HCT116 (cell line): ENCODE measurements at regions not wholly inside any gene's neighbourhood (a gene's known extent, or its start where the extent isn't known, plus 50 kb on each side); places are given as distances from the start of the nearest gene placed in this dataset.

Experiments
- ATAC-seq: fragments of 200-7000 bp; cut with Tn5 transposase; 2 replicates; pipeline ENCODE4 v1.9.1; 2020; ENCODE audit warnings: mild to moderate bottlenecking, moderate library complexity
- BruUV-seq: library from RNA; stranded (reverse); fragments of 400-500 nt; replicated peaks from 2 replicates; lab custom pipeline; 2021; lab: Mats Ljungman, UMichigan
- CTCF ChIA-PET: fragments of 300-600 bp; sonication (Branson Sonifier 250); formaldehyde crosslinking; loops from one replicate; lab custom pipeline; 2021; ENCODE audit warnings: antibody characterized with exemption; lab: Charles Lee
- POLR2A ChIA-PET: fragments of 300-600, 350-600 bp; sonication (Branson Sonifier 250); formaldehyde crosslinking; loops from one replicate; lab custom pipeline; 2021; ENCODE audit warnings: antibody characterized with exemption; lab: Charles Lee
- RAD21 ChIA-PET, 2 experiments: fragments of 300-600 bp; sonication (Branson Sonifier 250); formaldehyde crosslinking; loops; one replicate each; lab custom pipeline; 2023; ENCODE audit warnings: low total read pairs in 2 of 2; ENCODE audit not compliant: uncharacterized antibody in 2 of 2, unreplicated experiment in 2 of 2, low non-redundant PET in 1 of 2; lab: Charles Lee
- DNase-seq: peaks from one replicate; pipeline ENCODE4 v3.0.0-alpha.2; 2010; ENCODE audit warnings: low read depth, low spot score
- H2AFZ ChIP-seq: fragments of 200-600 bp; shearing (Covaris generic), sonication (generic); 2 replicates; pipeline ENCODE4 v1.6.1; 2017; ENCODE audit warnings: low read depth, mixed run types, mixed read lengths, antibody characterized with exemption, low read length; ENCODE audit not compliant: poor library complexity, severe bottlenecking
- H3K27ac ChIP-seq: 2 replicates; pipeline ENCODE4 v1.5.1; 2012; ENCODE audit warnings: low read depth, low read length
- H3K27me3 ChIP-seq: fragments of 200-600 bp; sonication (generic); 2 replicates; pipeline ENCODE4 v1.6.1; 2016; ENCODE audit warnings: mixed run types, low read length, mixed read lengths; ENCODE audit not compliant: insufficient read depth
- H3K36me3 ChIP-seq, 2 experiments: fragments of 200-500 bp in 1 of 2; fragments of 200-600 bp in 1 of 2; sonication (Bioruptor generic) in 1 of 2; sonication (generic) in 1 of 2; 2 replicates each; pipeline versions ENCODE4 v1.5.1 to v1.6.1; 2014 to 2016; ENCODE audit warnings: low read length in 2 of 2, inconsistent platforms in 1 of 2, mixed read lengths in 1 of 2, mixed run types in 1 of 2; ENCODE audit not compliant: insufficient read depth in 2 of 2, control insufficient read depth in 1 of 2
- H3K4me1 ChIP-seq, 2 experiments: fragments of 200-600 bp in 1 of 2; sonication (generic) in 1 of 2; 2 replicates each; pipeline versions ENCODE4 v1.5.1 to v1.6.1; 2012 to 2017; ENCODE audit warnings: low read length in 2 of 2, inconsistent platforms in 1 of 2, mild to moderate bottlenecking in 1 of 2, mixed read lengths in 1 of 2, mixed run types in 1 of 2, moderate library complexity in 1 of 2; ENCODE audit not compliant: insufficient read depth in 2 of 2, control insufficient read depth in 1 of 2
- H3K4me2 ChIP-seq: fragments of 200-600 bp; sonication (generic); 2 replicates; pipeline ENCODE4 v1.6.1; 2017; ENCODE audit warnings: mixed run types, low read length, mixed read lengths
- H3K4me3 ChIP-seq, 2 experiments: fragments of 200-600 bp in 1 of 2; sonication (generic) in 1 of 2; replicated peaks in 1 of 2; 2 replicates each; pipeline ENCODE4 v1.5.1; 2011 to 2016; ENCODE audit warnings: low read length in 2 of 2, control low read depth in 1 of 2, low read depth in 1 of 2, mild to moderate bottlenecking in 1 of 2, mixed read lengths in 1 of 2, mixed run types in 1 of 2
- H3K79me2 ChIP-seq: fragments of 200-600 bp; sonication (generic); 2 replicates; pipeline ENCODE4 v1.6.1; 2017; ENCODE audit warnings: mild to moderate bottlenecking, mixed run types, low read length, moderate library complexity, mixed read lengths; ENCODE audit not compliant: insufficient read depth
- H3K9ac ChIP-seq: fragments of 200-600 bp; sonication (generic); 2 replicates; pipeline ENCODE4 v1.6.1; 2016; ENCODE audit warnings: low read length, mixed read lengths
- H3K9me2 ChIP-seq: fragments of 200-600 bp; sonication (generic), shearing (Covaris generic); 2 replicates; pipeline ENCODE4 v1.6.1; 2017; ENCODE audit warnings: mixed run types, mild to moderate bottlenecking, moderate library complexity; ENCODE audit not compliant: insufficient read depth
- H3K9me3 ChIP-seq, 2 experiments: fragments of 200-500 bp in 1 of 2; fragments of 200-600 bp in 1 of 2; sonication (Bioruptor generic) in 1 of 2; sonication (generic) in 1 of 2; 2 replicates each; pipeline ENCODE4 v1.6.1; 2014 to 2017; ENCODE audit warnings: low read length in 2 of 2, mixed read lengths in 2 of 2, inconsistent platforms in 1 of 2, low read depth in 1 of 2, mild to moderate bottlenecking in 1 of 2, mixed run types in 1 of 2, moderate library complexity in 1 of 2; ENCODE audit not compliant: control insufficient read depth in 1 of 2, insufficient read depth in 1 of 2
- H4K20me1 ChIP-seq: fragments of 200-600 bp; sonication (generic), shearing (Covaris generic); 2 replicates; pipeline ENCODE4 v1.6.1; 2017; ENCODE audit warnings: mixed run types, mild to moderate bottlenecking, moderate library complexity; ENCODE audit not compliant: insufficient read depth
- ATF3 ChIP-seq: IDR thresholded peaks from 2 replicates; pipeline ENCODE4 v1.6.1; 2012
- CBX3 ChIP-seq: IDR thresholded peaks from 2 replicates; pipeline ENCODE4 v1.6.1; 2012; ENCODE audit warnings: low read depth
- EGR1 ChIP-seq: IDR thresholded peaks from 2 replicates; pipeline ENCODE4 v1.6.1; 2012; ENCODE audit warnings: low read depth
- ELF1 ChIP-seq: IDR thresholded peaks from 2 replicates; pipeline ENCODE4 v1.6.1; 2012; ENCODE audit warnings: low read depth, borderline replicate concordance
- EZH2 ChIP-seq: fragments of 200-600 bp; sonication (generic); IDR thresholded peaks from 2 replicates; pipeline ENCODE4 v1.6.1; 2017; ENCODE audit warnings: antibody characterized with exemption, mixed run types
- FOSL1 ChIP-seq: IDR thresholded peaks from 2 replicates; pipeline ENCODE4 v1.6.1; 2012; ENCODE audit warnings: low read depth
- JUND ChIP-seq: IDR thresholded peaks from 2 replicates; pipeline ENCODE4 v1.6.1; 2012
- POLR2A ChIP-seq: IDR thresholded peaks from 2 replicates; pipeline ENCODE4 v1.7.0; 2011; ENCODE audit warnings: borderline replicate concordance; ENCODE audit not compliant: insufficient read depth, insufficient read length; ENCODE audit errors: extremely low read depth
- POLR2AphosphoS5 ChIP-seq: IDR thresholded peaks from 2 replicates; pipeline ENCODE4 v1.6.1; 2011; ENCODE audit warnings: mild to moderate bottlenecking, low read depth, low read length, moderate library complexity
- RAD21 ChIP-seq: IDR thresholded peaks from 2 replicates; pipeline ENCODE4 v1.6.1; 2012; ENCODE audit warnings: low read depth, mild to moderate bottlenecking
- SIN3A ChIP-seq: IDR thresholded peaks from 2 replicates; pipeline ENCODE4 v1.6.1; 2012; ENCODE audit warnings: low read depth
- SP1 ChIP-seq: IDR thresholded peaks from 2 replicates; pipeline ENCODE4 v1.6.1; 2012; ENCODE audit warnings: low read depth
- SRF ChIP-seq: IDR thresholded peaks from 2 replicates; pipeline ENCODE4 v1.6.1; 2012; ENCODE audit warnings: low read depth
- TCF7L2 ChIP-seq: IDR thresholded peaks from 2 replicates; pipeline ENCODE4 v1.7.0; 2011; ENCODE audit warnings: borderline replicate concordance, inconsistent platforms; ENCODE audit not compliant: insufficient read depth, insufficient read length; ENCODE audit errors: extremely low read depth
- YY1 ChIP-seq: IDR thresholded peaks from 2 replicates; pipeline ENCODE4 v1.6.1; 2011; ENCODE audit warnings: low read length, low read depth, moderate library complexity, mild to moderate bottlenecking; ENCODE audit not compliant: insufficient replicate concordance; ENCODE audit errors: extremely low read depth
- ZBTB33 ChIP-seq: IDR thresholded peaks from 2 replicates; pipeline ENCODE4 v1.6.1; 2011; ENCODE audit warnings: mild to moderate bottlenecking, low read length, moderate library complexity; ENCODE audit not compliant: insufficient replicate concordance; ENCODE audit errors: extremely low read depth
- ZFX ChIP-seq: fragments of 450-650 bp; IDR thresholded peaks from 2 replicates; pipeline ENCODE4 v1.6.1; 2017
- ZNF274 ChIP-seq: fragments of 200-500 bp; sonication (Bioruptor generic); IDR thresholded peaks from 2 replicates; pipeline ENCODE4 v1.6.1; 2014; ENCODE audit warnings: mild to moderate bottlenecking, low read depth, low read length, inconsistent platforms
- intact Hi-C: fragments of 100-400 bp; cut with micrococcal nuclease; formaldehyde crosslinking; loops from 2 replicates; pipeline ENCODE4 v1.10.0; 2022
- TF ChIP-seq, protein P1 (sequence below): IDR thresholded peaks from 2 replicates; pipeline ENCODE4 v1.6.1; 2012; ENCODE audit warnings: low read depth

GRCh38 chr6:133594652-133595110, 294.2 kb upstream of the TCF21 start:
- H4K20me1 ChIP-seq: no peaks in the 10 kb centered on the region
- H3K4me2 ChIP-seq: no peak overlapping the region
- no peak overlapping the region for H3K4me3 ChIP-seq
- DNase-seq (no peak), ATAC-seq (no peak)
- no peak overlapping the region for H3K9ac ChIP-seq
- CTCF ChIA-PET: no interaction called here
- no peaks in the 10 kb centered on the region for H3K9me2 ChIP-seq
- H3K79me2 ChIP-seq: no peaks in the 10 kb centered on the region
- no peak overlapping the region for H2AFZ ChIP-seq
- RAD21 ChIA-PET: no interaction called here
- peak overlapping the region; percentile 32; the same call in 1 of the 2 replicates for H3K27ac ChIP-seq
- intact Hi-C loops: no loop called here
- POLR2A ChIA-PET: no interaction called here
- no peaks in the 10 kb centered on the region for H3K36me3 ChIP-seq
- H3K9me3 ChIP-seq: no peaks in the 10 kb centered on the region
- H3K4me1 ChIP-seq: peaks cover 0 to 14% of the 10 kb centered on the region in 2 experiments; a peak in 1 of 4 replicates
- no peaks in the 10 kb centered on the region for H3K27me3 ChIP-seq
- TF ChIP-seq TCF7L2: no peak
- TF ChIP-seq, protein P1, sequence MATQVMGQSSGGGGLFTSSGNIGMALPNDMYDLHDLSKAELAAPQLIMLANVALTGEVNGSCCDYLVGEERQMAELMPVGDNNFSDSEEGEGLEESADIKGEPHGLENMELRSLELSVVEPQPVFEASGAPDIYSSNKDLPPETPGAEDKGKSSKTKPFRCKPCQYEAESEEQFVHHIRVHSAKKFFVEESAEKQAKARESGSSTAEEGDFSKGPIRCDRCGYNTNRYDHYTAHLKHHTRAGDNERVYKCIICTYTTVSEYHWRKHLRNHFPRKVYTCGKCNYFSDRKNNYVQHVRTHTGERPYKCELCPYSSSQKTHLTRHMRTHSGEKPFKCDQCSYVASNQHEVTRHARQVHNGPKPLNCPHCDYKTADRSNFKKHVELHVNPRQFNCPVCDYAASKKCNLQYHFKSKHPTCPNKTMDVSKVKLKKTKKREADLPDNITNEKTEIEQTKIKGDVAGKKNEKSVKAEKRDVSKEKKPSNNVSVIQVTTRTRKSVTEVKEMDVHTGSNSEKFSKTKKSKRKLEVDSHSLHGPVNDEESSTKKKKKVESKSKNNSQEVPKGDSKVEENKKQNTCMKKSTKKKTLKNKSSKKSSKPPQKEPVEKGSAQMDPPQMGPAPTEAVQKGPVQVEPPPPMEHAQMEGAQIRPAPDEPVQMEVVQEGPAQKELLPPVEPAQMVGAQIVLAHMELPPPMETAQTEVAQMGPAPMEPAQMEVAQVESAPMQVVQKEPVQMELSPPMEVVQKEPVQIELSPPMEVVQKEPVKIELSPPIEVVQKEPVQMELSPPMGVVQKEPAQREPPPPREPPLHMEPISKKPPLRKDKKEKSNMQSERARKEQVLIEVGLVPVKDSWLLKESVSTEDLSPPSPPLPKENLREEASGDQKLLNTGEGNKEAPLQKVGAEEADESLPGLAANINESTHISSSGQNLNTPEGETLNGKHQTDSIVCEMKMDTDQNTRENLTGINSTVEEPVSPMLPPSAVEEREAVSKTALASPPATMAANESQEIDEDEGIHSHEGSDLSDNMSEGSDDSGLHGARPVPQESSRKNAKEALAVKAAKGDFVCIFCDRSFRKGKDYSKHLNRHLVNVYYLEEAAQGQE: no peak
- no peak for TF ChIP-seq JUND
- no peak for TF ChIP-seq ATF3
- no peak for TF ChIP-seq YY1
- no peak for TF ChIP-seq ZFX
- no peak for TF ChIP-seq EGR1
- no peak for TF ChIP-seq ELF1
- no peak for TF ChIP-seq CBX3
- no peak for TF ChIP-seq EZH2
- no peak for TF ChIP-seq ZBTB33
- no peak for TF ChIP-seq FOSL1
- TF ChIP-seq RAD21: no peak
- TF ChIP-seq SP1: no peak
- no peak for TF ChIP-seq SRF
- no peak for TF ChIP-seq POLR2AphosphoS5
- TF ChIP-seq POLR2A: no peak
- no peak for TF ChIP-seq ZNF274
- TF ChIP-seq SIN3A: no peak
- TF ChIP-seq, all 23 proteins: peak for 0
- BruUV-seq: no TSS peak
